ENCODE measurements at regions not wholly inside any gene's neighbourhood (a gene's known extent, or its start where the extent isn't known, plus 50 kb on each side); places are given as distances from the start of the nearest gene placed in this dataset.

DNA sequence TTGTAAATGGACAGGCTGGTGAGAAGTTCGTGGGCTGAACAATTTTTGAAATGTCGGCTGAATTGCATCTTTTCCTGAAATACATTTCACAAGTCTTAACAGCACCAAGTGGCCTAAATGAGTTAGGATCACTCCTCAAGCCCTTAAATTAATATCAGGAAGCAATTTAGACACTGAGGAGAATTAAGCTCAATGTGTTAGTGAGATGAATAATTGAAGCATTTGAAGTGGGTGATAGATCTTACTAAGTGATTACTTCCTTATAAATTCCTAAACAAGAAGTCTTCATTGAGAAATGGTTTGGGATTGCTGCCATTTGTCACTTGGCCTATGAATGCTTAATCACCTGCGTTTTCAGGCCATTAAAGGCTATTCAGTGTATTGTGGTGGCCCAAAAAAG lies 116.8 kb downstream of the NAA11 start:
- no peak for DNase-seq
- TF ChIP-seq, protein P1, sequence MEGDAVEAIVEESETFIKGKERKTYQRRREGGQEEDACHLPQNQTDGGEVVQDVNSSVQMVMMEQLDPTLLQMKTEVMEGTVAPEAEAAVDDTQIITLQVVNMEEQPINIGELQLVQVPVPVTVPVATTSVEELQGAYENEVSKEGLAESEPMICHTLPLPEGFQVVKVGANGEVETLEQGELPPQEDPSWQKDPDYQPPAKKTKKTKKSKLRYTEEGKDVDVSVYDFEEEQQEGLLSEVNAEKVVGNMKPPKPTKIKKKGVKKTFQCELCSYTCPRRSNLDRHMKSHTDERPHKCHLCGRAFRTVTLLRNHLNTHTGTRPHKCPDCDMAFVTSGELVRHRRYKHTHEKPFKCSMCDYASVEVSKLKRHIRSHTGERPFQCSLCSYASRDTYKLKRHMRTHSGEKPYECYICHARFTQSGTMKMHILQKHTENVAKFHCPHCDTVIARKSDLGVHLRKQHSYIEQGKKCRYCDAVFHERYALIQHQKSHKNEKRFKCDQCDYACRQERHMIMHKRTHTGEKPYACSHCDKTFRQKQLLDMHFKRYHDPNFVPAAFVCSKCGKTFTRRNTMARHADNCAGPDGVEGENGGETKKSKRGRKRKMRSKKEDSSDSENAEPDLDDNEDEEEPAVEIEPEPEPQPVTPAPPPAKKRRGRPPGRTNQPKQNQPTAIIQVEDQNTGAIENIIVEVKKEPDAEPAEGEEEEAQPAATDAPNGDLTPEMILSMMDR (IDR thresholded peaks at IDR 0.05; ENCODE audit: low read depth, low read length): no peak
- H3K9me3 ChIP-seq (ENCODE audit: severe bottlenecking): peaks cover 9% of the 10 kb centered on the region
- H3K4me3 ChIP-seq (ENCODE audit: low read depth, low read length): no peak overlapping the region
- no peak overlapping the region for H3K27ac ChIP-seq
- no peaks in the 10 kb centered on the region for H3K36me3 ChIP-seq
- H3K27me3 ChIP-seq (ENCODE audit: insufficient read depth, low read depth, severe bottlenecking): no peaks in the 10 kb centered on the region

DNA sequence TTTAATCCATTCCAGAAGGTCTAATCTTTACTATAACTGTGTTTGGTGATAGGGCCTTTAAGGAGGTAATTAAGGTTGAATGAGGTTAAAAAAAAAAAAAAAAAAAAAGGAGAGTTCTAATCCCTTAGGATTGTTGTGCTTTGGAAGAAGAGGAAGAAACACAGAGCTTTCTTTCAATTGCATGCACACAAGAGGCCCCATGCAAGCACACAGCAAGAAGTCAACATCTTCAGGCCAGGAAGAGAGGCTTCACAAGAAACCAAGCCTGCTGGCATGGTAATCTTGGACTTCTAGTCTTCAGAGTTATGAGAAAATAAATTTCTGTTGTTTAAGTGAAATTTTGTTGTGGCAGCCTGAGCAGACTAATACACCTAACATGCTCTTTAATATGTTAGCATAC lies 118.6 kb downstream of the NAA11 start:
- Histone ChIP-seq H3K9me3 (ENCODE audit: severe bottlenecking) (peaks cover 9% of the 10 kb centered on the region), H3K36me3 (no peaks in the 10 kb centered on the region), H3K27me3 (ENCODE audit: insufficient read depth, low read depth, severe bottlenecking) (no peaks in the 10 kb centered on the region), H3K4me3 (ENCODE audit: low read depth, low read length) (no peak overlapping the region), H3K27ac (no peak overlapping the region)
- no peak for DNase-seq
- TF ChIP-seq, protein P1 (IDR thresholded peaks at IDR 0.05; ENCODE audit: low read depth, low read length): no peak

DNA sequence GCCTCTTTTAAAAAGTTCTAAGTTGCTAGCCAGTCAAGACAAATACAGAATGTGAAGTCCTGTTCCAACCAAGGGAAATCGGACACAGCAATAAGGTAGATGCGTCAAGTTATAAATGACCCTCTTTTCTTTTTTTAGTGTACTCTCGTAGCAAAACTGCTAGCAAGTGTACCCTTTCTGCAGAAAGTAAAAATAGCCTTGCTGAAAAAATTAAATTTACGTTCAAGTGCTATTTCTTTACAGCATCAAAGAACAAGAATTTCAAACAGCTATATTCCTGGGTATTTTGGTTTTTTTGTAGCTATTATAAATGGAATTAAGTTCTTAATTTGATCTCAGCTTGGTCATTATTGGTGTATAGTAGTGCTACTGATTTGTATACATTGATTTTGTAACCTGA lies 119.2 kb downstream of the NAA11 start:
- Histone ChIP-seq H3K27me3 (ENCODE audit: insufficient read depth, low read depth, severe bottlenecking) (no peaks in the 10 kb centered on the region), H3K27ac (no peak overlapping the region), H3K36me3 (no peaks in the 10 kb centered on the region), H3K9me3 (ENCODE audit: severe bottlenecking) (peaks cover 9% of the 10 kb centered on the region), H3K4me3 (ENCODE audit: low read depth, low read length) (no peak overlapping the region)
- TF ChIP-seq, protein P1 (IDR thresholded peaks at IDR 0.05; ENCODE audit: low read depth, low read length): no peak
- no peak for DNase-seq

- peaks cover 9% of the 10 kb centered on the region for H3K9me3 ChIP-seq (ENCODE audit: severe bottlenecking)
- H3K4me3 ChIP-seq (ENCODE audit: low read depth, low read length): no peak overlapping the region
- no peaks in the 10 kb centered on the region for H3K27me3 ChIP-seq (ENCODE audit: insufficient read depth, low read depth, severe bottlenecking)
- H3K36me3 ChIP-seq: no peaks in the 10 kb centered on the region
- TF ChIP-seq, protein P1 (IDR thresholded peaks at IDR 0.05; ENCODE audit: low read depth, low read length): no peak
- no peak overlapping the region for H3K27ac ChIP-seq
- DNase-seq: no peak
These were observed 120.7 kb downstream of the NAA11 start for GRCh38 chr4:79205121-79205520.

- TF ChIP-seq, protein P1 (IDR thresholded peaks at IDR 0.05; ENCODE audit: low read depth, low read length): no peak
These were observed 123.9 kb downstream of the NAA11 start for GRCh38 chr4:79201971-79202370.

GRCh38 chr4:79199743-79200142 lies 126.1 kb downstream of the NAA11 start:
- no peak for DNase-seq
- no peak overlapping the region for H3K27ac ChIP-seq
- no peaks in the 10 kb centered on the region for H3K9me3 ChIP-seq (ENCODE audit: severe bottlenecking)
- TF ChIP-seq, protein P1 (IDR thresholded peaks at IDR 0.05; ENCODE audit: low read depth, low read length): no peak
- no peak overlapping the region for H3K4me3 ChIP-seq (ENCODE audit: low read depth, low read length)
- no peaks in the 10 kb centered on the region for H3K27me3 ChIP-seq (ENCODE audit: insufficient read depth, low read depth, severe bottlenecking)
- no peaks in the 10 kb centered on the region for H3K36me3 ChIP-seq

More at GRCh38 chr4:79201971-79202370, 123.9 kb downstream of the NAA11 start:
- H3K27ac ChIP-seq: no peak overlapping the region
- H3K4me3 ChIP-seq (ENCODE audit: low read depth, low read length): no peak overlapping the region
- H3K9me3 ChIP-seq (ENCODE audit: severe bottlenecking): peaks cover 9% of the 10 kb centered on the region
- DNase-seq: no peak
- H3K27me3 ChIP-seq (ENCODE audit: insufficient read depth, low read depth, severe bottlenecking): no peaks in the 10 kb centered on the region
- no peaks in the 10 kb centered on the region for H3K36me3 ChIP-seq

All from WERI-Rb-1 (cell line).